DMS53 treated with DMSO at 0.1 percent for 48 hours (cell line): ENCODE measurements at regions not wholly inside any gene's neighbourhood (a gene's known extent, or its start where the extent isn't known, plus 50 kb on each side); places are given as distances from the start of the nearest gene placed in this dataset.

Experiments
- DNase-seq: peaks from one replicate; lab custom pipeline; 2025; ENCODE audit not compliant: unreplicated experiment; lab: John Stamatoyannopoulos, UW

DNA sequence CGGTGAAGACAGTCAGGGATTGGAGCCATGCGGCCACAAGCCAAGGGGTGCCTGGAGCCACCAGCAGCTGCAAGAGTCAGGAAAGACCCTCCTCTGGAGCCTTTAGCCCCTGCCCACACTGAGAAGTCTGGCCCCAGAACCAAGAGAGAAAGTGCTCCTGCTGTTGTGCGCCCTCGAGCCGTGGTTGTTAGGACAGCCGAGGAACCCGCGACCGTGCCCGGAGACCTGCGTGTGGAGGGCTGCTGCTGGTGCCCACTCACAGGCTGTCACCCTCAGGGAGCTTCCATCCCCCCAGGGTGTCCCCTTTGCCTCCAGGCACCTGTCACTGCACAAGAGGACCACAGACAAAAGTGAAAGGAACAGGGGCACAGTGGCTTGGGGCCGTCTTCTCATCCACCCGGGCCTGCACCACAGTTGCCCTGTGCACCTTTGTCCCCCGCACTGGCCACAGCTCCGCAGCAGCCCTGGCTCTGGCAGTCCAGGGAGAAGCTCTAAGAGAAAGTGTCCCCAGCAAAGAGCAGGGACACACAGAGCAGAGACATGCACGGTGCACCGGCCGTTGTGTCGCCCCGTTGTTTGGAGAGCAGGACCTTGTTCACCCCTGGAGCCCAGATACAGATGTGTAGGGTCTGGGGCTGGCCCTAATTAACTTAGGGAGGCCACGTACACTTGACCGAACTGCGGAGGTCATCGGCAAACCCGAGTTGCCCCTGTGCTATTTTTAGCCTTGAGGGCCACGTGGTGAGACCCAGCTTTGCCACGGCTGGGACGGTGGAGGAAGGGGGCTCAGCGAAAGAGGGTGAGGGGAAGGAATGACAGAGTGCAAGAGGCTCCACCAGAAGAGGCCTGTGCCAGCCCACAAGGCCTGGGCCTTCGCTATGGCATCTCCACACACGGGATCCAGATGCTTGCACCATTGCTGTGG is 329.2 kb downstream of the C16orf95 start:
- no peak for DNase-seq

- no peak for DNase-seq
Measured at GRCh38 chr16:86988920-86989696, 328.1 kb downstream of the C16orf95 start.

GRCh38 chr16:86990451-86990850 is 326.7 kb downstream of the C16orf95 start:
- no peak for DNase-seq

- no peak for DNase-seq
Measured at GRCh38 chr16:86991679-86992078, 325.5 kb downstream of the C16orf95 start.

DNA sequence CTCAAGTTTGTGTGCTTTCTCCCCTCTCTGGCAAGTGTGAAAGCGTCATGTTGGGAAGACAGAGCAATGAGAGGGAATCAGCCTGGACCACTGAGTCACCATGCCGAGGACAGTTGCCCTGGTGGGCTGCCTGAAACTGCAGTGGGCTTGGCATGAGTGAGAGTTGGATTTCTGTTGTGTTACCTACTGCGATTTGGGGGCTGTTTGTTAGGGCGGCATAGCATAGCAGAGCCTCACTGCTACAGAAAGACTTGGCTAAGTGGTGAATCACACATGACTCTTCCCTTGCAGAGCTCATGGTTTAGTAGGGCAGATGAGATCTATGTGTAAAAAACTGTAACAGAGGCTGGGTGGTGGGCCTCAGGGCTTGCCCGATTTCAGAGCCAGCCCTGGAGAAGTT is 324.6 kb downstream of the C16orf95 start:
- DNase-seq: no peak

GRCh38 chr16:86993426-86994110 is 323.6 kb downstream of the C16orf95 start:
- no peak for DNase-seq

DNA sequence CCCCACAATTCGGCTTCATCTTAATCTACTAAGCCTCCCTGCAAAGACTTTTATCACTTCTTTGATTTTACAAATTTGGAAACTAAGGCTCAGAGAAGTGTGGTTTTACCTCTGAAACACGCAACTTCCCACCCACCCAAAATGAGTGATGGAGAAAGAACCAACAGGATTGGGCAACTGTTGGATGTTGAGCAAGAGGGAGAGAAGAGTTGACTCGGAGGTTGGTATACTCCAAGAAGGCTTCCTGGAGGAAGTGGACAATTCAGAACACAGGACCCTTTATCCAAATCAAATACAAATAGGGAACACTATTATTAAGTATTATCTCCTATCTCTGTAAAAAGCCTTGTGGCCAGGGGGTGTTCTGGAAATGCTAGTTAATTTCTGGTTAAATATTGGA is 323.0 kb downstream of the C16orf95 start:
- DNase-seq: no peak

DNA sequence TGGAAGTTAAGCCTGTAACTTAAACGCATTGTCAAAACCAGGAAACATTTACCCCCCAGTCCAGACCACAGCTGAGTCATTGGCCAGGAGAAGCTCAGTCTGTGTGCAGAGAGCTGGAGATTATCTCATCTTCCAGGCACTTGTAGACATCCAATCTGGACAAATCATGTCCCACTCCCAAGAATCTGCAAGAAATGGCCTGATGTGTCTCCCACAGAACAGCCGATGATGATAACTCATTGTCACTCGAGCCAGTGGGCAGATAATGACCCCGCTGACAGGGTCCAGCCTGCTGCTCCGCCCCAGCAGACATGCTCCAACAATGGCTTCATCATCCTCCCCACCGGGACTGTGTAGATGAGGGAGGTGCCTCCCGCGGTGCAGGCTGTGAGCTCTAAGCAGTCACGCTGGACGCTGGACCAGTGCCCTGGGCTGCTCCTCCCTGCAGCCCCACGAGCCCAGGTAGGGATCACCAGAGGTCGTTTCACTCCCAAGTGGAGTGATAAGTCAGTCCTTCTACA is 322.5 kb downstream of the C16orf95 start:
- no peak for DNase-seq

DNA sequence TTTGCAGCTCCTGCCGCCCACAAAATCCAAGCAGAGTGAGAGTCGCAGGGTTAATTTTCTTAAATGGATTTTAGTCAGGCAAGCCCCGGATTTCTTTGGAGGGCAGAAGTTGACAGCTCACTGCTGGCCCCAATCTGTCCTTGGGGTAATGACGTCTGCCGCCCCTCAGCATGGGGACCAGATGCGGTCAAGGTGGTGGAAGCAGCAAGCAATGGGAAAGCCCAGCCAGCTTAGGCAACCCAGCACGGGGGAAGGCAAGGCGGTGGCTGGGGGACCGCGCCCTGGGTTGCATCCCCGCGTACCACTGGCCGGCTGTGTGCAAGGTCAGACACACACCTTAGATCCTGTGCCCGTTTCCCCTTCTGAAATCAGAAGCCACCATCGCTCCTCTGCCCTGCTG is 321.7 kb downstream of the C16orf95 start:
- no peak for DNase-seq

GRCh38 chr16:86996081-86996480 is 321.1 kb downstream of the C16orf95 start:
- DNase-seq: no peak

DNA sequence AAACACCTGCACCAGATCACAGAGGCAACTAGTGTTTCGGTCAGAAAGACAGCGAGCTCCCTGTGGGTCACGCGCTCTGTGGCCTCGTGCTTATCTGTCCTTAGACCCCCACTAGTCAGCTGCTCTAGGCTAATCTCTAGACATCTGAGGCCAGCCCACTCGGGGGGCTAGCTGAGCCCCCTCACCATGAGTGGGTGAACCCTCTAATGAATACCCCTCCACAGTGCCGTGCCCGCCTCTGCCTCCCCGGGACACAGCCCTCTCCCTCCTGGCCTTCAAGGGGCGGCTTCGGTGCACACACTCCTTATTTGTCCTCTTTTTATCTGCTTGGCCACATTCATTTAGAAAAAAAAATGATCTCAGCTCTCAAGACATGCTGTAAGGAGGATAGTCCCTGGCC is 320.1 kb downstream of the C16orf95 start:
- no peak for DNase-seq

DNA sequence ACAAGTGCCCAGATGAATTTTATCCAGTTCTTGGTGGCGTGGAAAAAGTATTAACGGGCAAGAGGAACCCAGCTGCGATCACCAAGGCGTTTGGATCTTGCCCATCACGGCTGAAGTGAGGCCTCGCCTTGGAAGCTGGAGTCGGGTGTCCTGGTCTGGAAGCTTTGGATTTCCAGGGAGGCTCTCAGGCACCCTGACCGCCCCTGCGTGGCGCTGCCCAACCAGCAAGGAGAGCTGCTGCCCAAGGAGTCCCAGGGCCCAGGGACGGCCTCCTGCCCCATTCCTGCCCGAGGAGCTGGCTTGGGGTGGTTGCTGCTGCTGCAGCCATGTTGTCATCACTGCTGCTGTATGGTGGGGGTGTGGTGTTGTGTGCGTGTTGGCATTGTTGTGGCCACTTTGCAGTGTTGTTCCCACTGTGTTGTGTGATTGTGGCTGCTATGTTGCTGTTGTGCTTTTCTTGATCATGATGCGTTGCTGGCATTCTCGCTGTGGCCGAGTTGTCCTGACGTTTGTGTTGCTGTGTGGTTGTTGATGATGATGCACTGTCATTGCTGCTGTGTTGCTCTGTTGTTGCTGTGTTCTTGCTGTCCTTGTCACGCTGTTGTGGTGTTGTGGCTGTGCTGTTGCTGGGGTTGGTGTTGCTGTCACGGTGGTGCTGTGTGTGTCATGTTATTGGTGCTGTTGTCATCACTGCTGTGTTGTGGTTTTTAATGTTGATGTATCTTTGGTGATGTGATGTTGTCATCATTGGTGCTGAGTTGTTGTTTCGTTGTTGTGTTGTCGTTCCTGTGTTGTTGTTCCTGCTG is 318.8 kb downstream of the C16orf95 start:
- DNase-seq: no peak

GRCh38 chr16:87000001-87000400 is 317.2 kb downstream of the C16orf95 start:
- DNase-seq: no peak

GRCh38 chr16:87002717-87003413 is 314.3 kb downstream of the C16orf95 start:
- DNase-seq: no peak

DNA sequence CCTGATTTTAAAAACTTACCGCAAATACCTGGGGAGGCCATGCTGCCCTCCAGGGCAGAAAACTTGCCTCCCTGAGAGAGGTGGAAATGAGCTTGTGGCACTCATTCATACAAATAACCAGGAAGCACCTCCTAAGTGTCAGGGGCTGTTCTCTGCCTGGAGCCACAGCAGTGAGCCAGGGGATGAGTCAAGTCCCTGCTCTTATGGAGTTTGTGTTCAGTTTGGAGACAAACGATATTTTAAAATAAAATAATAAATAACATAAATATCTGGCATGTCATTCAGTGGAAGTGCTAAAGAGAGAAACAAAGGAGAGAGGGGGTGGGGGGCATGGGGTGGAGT is 313.8 kb downstream of the C16orf95 start:
- no peak for DNase-seq

GRCh38 chr16:87006021-87006420 is 311.2 kb downstream of the C16orf95 start:
- no peak for DNase-seq

GRCh38 chr16:87006789-87007745 is 310.1 kb downstream of the C16orf95 start:
- no peak for DNase-seq

- no peak for DNase-seq
Measured at GRCh38 chr16:87007907-87008306, 309.3 kb downstream of the C16orf95 start.

- no peak for DNase-seq
Measured at GRCh38 chr16:87008664-87009063, 308.5 kb downstream of the C16orf95 start.
